B cell (primary cell): ENCODE measurements at regions not wholly inside any gene's neighbourhood (a gene's known extent, or its start where the extent isn't known, plus 50 kb on each side); places are given as distances from the start of the nearest gene placed in this dataset.

ENCODE experiments used
- CTCF ChIP-seq: fragments of 200-600 bp; IDR thresholded peaks from one replicate; pipeline ENCODE4 v1.8.0; 2022; ENCODE audit warnings: antibody characterized with exemption, mild to moderate bottlenecking
- EZH2 ChIP-seq: IDR thresholded peaks from 2 replicates; pipeline ENCODE4 v1.6.1; 2012; ENCODE audit warnings: borderline replicate concordance, low read depth, mild to moderate bottlenecking, moderate library complexity, low read length; ENCODE audit not compliant: insufficient read depth, poor library complexity, severe bottlenecking

GRCh38 chrX:45329217-45329616 lies 128.5 kb upstream of the DIPK2B start:
- no peak for TF ChIP-seq CTCF
- no peak for TF ChIP-seq EZH2
